ENCODE measurements at regions not wholly inside any gene's neighbourhood (a gene's known extent, or its start where the extent isn't known, plus 50 kb on each side); places are given as distances from the start of the nearest gene placed in this dataset.

GRCh38 chr11:69369210-69369825, 75.4 kb downstream of the MYEOV start:
- H3K4me1 Mint-ChIP-seq (ENCODE audit: low read depth, unreplicated experiment): no peaks in the 10 kb centered on the region
- H3K9me3 ChIP-seq (ENCODE audit: insufficient read depth, low read depth, low read length): peaks cover 3% of the 10 kb centered on the region
- no peaks in the 10 kb centered on the region for H3K79me2 ChIP-seq (ENCODE audit: insufficient read depth, low read length)
- no peaks in the 10 kb centered on the region for H3K27me3 ChIP-seq (ENCODE audit: insufficient read depth, low read length)
- TF ChIP-seq, protein P1, sequence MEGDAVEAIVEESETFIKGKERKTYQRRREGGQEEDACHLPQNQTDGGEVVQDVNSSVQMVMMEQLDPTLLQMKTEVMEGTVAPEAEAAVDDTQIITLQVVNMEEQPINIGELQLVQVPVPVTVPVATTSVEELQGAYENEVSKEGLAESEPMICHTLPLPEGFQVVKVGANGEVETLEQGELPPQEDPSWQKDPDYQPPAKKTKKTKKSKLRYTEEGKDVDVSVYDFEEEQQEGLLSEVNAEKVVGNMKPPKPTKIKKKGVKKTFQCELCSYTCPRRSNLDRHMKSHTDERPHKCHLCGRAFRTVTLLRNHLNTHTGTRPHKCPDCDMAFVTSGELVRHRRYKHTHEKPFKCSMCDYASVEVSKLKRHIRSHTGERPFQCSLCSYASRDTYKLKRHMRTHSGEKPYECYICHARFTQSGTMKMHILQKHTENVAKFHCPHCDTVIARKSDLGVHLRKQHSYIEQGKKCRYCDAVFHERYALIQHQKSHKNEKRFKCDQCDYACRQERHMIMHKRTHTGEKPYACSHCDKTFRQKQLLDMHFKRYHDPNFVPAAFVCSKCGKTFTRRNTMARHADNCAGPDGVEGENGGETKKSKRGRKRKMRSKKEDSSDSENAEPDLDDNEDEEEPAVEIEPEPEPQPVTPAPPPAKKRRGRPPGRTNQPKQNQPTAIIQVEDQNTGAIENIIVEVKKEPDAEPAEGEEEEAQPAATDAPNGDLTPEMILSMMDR (IDR thresholded peaks at IDR 0.05; ENCODE audit: insufficient read depth, low read depth, low read length): no peak
- no peak for TF ChIP-seq EZH2 (IDR thresholded peaks at IDR 0.05; ENCODE audit: insufficient read depth, low read length)
- H3K36me3 ChIP-seq (ENCODE audit: insufficient read depth, low read length): no peaks in the 10 kb centered on the region
- H3K36me3 Mint-ChIP-seq (ENCODE audit: low read depth, unreplicated experiment): peaks cover 2% of the 10 kb centered on the region
- DNase-seq (ENCODE audit: low read depth) (no peak), FAIRE-seq (no peak)
- no peak overlapping the region for H3K27ac Mint-ChIP-seq (ENCODE audit: unreplicated experiment)
- H3K9ac ChIP-seq (ENCODE audit: low read length): no peak overlapping the region
- H4K20me1 ChIP-seq (ENCODE audit: insufficient read depth, low read length): no peaks in the 10 kb centered on the region
- no peak overlapping the region for H3K4me2 ChIP-seq (ENCODE audit: low read length)
- no peak overlapping the region for H3K4me3 Mint-ChIP-seq (ENCODE audit: unreplicated experiment)
- H3K27me3 Mint-ChIP-seq (ENCODE audit: low read depth, unreplicated experiment): peaks cover 38% of the 10 kb centered on the region
- no peak overlapping the region for H3K4me3 ChIP-seq (ENCODE audit: insufficient read depth, low read depth, low read length)
- peaks cover 15% of the 10 kb centered on the region for H3K9me3 Mint-ChIP-seq (ENCODE audit: unreplicated experiment)
- no peak overlapping the region for H3K27ac ChIP-seq (ENCODE audit: low read depth, low read length)
- peaks cover 4% of the 10 kb centered on the region for H3K4me1 ChIP-seq (ENCODE audit: insufficient read depth, low read length)
- no peak overlapping the region for H2AFZ ChIP-seq (ENCODE audit: low read depth, low read length)

DNA sequence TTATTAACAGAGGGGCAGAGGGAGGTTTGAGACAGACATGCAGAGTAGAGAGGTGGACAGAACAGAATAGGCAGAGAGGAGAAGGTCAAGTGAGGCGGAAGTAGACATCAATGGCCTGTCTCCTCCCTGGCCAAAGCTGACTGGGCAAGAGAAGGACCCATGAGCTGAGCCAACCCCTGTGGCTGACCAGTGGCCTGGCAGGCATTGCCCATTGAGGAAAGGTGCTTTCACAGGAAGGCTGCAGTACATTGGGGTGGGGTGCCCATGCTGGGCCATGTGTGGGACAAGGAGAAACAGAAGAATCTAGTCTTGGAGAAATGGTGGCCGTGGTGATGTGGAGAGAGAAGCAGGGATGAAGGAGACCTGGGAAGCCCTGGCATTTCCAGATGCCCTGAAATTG, 76.0 kb downstream of the MYEOV start:
- no peak for DNase-seq (ENCODE audit: low read depth)
- H4K20me1 ChIP-seq (ENCODE audit: insufficient read depth, low read length): no peaks in the 10 kb centered on the region

More for the DNA sequence above, 76.0 kb downstream of the MYEOV start:
- Histone ChIP-seq H3K4me2 (ENCODE audit: low read length) (no peak overlapping the region), H2AFZ (ENCODE audit: low read depth, low read length) (no peak overlapping the region), H3K36me3 (ENCODE audit: insufficient read depth, low read length) (no peaks in the 10 kb centered on the region), H3K27ac (ENCODE audit: low read depth, low read length) (no peak overlapping the region), H3K9me3 (ENCODE audit: insufficient read depth, low read depth, low read length) (peaks cover 3% of the 10 kb centered on the region), H3K4me3 (ENCODE audit: insufficient read depth, low read depth, low read length) (no peak overlapping the region), H3K4me1 (ENCODE audit: insufficient read depth, low read length) (peaks cover 4% of the 10 kb centered on the region), H3K79me2 (ENCODE audit: insufficient read depth, low read length) (no peaks in the 10 kb centered on the region), H3K9ac (ENCODE audit: low read length) (no peak overlapping the region), H3K27me3 (ENCODE audit: insufficient read depth, low read length) (no peaks in the 10 kb centered on the region)
- peaks cover 15% of the 10 kb centered on the region for H3K9me3 Mint-ChIP-seq (ENCODE audit: unreplicated experiment)
- H3K4me3 Mint-ChIP-seq (ENCODE audit: unreplicated experiment): no peak overlapping the region
- H3K4me1 Mint-ChIP-seq (ENCODE audit: low read depth, unreplicated experiment): no peaks in the 10 kb centered on the region
- no peak for FAIRE-seq
- TF ChIP-seq EZH2 (IDR thresholded peaks at IDR 0.05; ENCODE audit: insufficient read depth, low read length): no peak
- TF ChIP-seq, protein P1 (IDR thresholded peaks at IDR 0.05; ENCODE audit: insufficient read depth, low read depth, low read length): no peak
- peaks cover 2% of the 10 kb centered on the region for H3K36me3 Mint-ChIP-seq (ENCODE audit: low read depth, unreplicated experiment)
- H3K27me3 Mint-ChIP-seq (ENCODE audit: low read depth, unreplicated experiment): peaks cover 38% of the 10 kb centered on the region
- H3K27ac Mint-ChIP-seq (ENCODE audit: unreplicated experiment): no peak overlapping the region

All from astrocyte (in vitro differentiated cells and primary cell).